HUES48 (cell line): ENCODE measurements at regions not wholly inside any gene's neighbourhood (a gene's known extent, or its start where the extent isn't known, plus 50 kb on each side); places are given as distances from the start of the nearest gene placed in this dataset.

Experiments used
- H3K27ac ChIP-seq: one replicate; pipeline ENCODE4 v1.7.0; 2013; ENCODE audit warnings: low read depth, low read length, inconsistent platforms
- H3K27me3 ChIP-seq: 2 replicates; pipeline ENCODE4 v1.6.1; 2013; ENCODE audit warnings: mild to moderate bottlenecking, low read length; ENCODE audit not compliant: control insufficient read depth, insufficient read depth
- H3K36me3 ChIP-seq: 2 replicates; pipeline ENCODE4 v1.6.1; 2013; ENCODE audit warnings: low read length; ENCODE audit not compliant: control insufficient read depth, insufficient read depth
- H3K4me1 ChIP-seq: 2 replicates; pipeline ENCODE4 v1.6.1; 2013; ENCODE audit warnings: mild to moderate bottlenecking, low read length; ENCODE audit not compliant: control insufficient read depth, insufficient read depth
- H3K4me3 ChIP-seq: 2 replicates; pipeline ENCODE4 v1.5.1; 2013; ENCODE audit warnings: mild to moderate bottlenecking, low read depth, low read length
- H3K9ac ChIP-seq: 2 replicates; pipeline ENCODE4 v1.6.1; 2013; ENCODE audit warnings: mild to moderate bottlenecking, low read depth, low read length, moderate library complexity
- H3K9me3 ChIP-seq: 2 replicates; pipeline ENCODE4 v1.6.1; 2013; ENCODE audit warnings: low read length; ENCODE audit not compliant: control insufficient read depth, insufficient read depth

- H3K4me3 ChIP-seq, result no peak overlapping the region
- no peaks in the 10 kb centered on the region for H3K27me3 ChIP-seq
- no peak overlapping the region for H3K9ac ChIP-seq
- H3K9me3 ChIP-seq, result no peaks in the 10 kb centered on the region
- H3K36me3 ChIP-seq, result no peaks in the 10 kb centered on the region
- H3K27ac ChIP-seq, result no peak overlapping the region
- no peaks in the 10 kb centered on the region for H3K4me1 ChIP-seq
Measured at GRCh38 chr15:38877471-38877870, 312.9 kb upstream of the RASGRP1 start.

- no peaks in the 10 kb centered on the region for H3K36me3 ChIP-seq
- H3K27ac ChIP-seq, result no peak overlapping the region
- H3K4me1 ChIP-seq, result no peaks in the 10 kb centered on the region
- H3K4me3 ChIP-seq, result no peak overlapping the region
- H3K27me3 ChIP-seq, result no peaks in the 10 kb centered on the region
- H3K9me3 ChIP-seq, result no peaks in the 10 kb centered on the region
- H3K9ac ChIP-seq, result no peak overlapping the region
Measured at GRCh38 chr15:38878026-38878425, 313.4 kb upstream of the RASGRP1 start.

GRCh38 chr15:38878926-38879325, 314.3 kb upstream of the RASGRP1 start:
- H3K9ac ChIP-seq, result no peak overlapping the region
- H3K9me3 ChIP-seq, result no peaks in the 10 kb centered on the region
- no peak overlapping the region for H3K27ac ChIP-seq
- no peaks in the 10 kb centered on the region for H3K27me3 ChIP-seq
- no peaks in the 10 kb centered on the region for H3K4me1 ChIP-seq
- no peak overlapping the region for H3K4me3 ChIP-seq
- no peaks in the 10 kb centered on the region for H3K36me3 ChIP-seq

GRCh38 chr15:38879909-38880471, 315.4 kb upstream of the RASGRP1 start:
- Histone ChIP-seq H3K9me3 (no peaks in the 10 kb centered on the region), H3K4me1 (no peaks in the 10 kb centered on the region), H3K9ac (no peak overlapping the region), H3K27ac (no peak overlapping the region), H3K36me3 (no peaks in the 10 kb centered on the region), H3K27me3 (no peaks in the 10 kb centered on the region), H3K4me3 (no peak overlapping the region)

- H3K9me3 ChIP-seq, result no peaks in the 10 kb centered on the region
- no peak overlapping the region for H3K4me3 ChIP-seq
- H3K27ac ChIP-seq, result no peak overlapping the region
- no peaks in the 10 kb centered on the region for H3K36me3 ChIP-seq
- H3K27me3 ChIP-seq, result no peaks in the 10 kb centered on the region
- H3K9ac ChIP-seq, result no peak overlapping the region
- H3K4me1 ChIP-seq, result no peaks in the 10 kb centered on the region
Measured at GRCh38 chr15:38882221-38882620, 317.6 kb upstream of the RASGRP1 start.

- Histone ChIP-seq H3K27me3 (no peaks in the 10 kb centered on the region), H3K9me3 (no peaks in the 10 kb centered on the region), H3K4me3 (no peak overlapping the region), H3K36me3 (no peaks in the 10 kb centered on the region), H3K9ac (no peak overlapping the region), H3K27ac (no peak overlapping the region), H3K4me1 (no peaks in the 10 kb centered on the region)
Measured at GRCh38 chr15:38883987-38884386, 319.4 kb upstream of the RASGRP1 start.

GRCh38 chr15:38885001-38885400, 320.4 kb upstream of the RASGRP1 start:
- no peaks in the 10 kb centered on the region for H3K4me1 ChIP-seq
- H3K4me3 ChIP-seq, result no peak overlapping the region
- no peaks in the 10 kb centered on the region for H3K27me3 ChIP-seq
- H3K9ac ChIP-seq, result no peak overlapping the region
- H3K36me3 ChIP-seq, result no peaks in the 10 kb centered on the region
- H3K27ac ChIP-seq, result no peak overlapping the region
- no peaks in the 10 kb centered on the region for H3K9me3 ChIP-seq

- H3K36me3 ChIP-seq, result no peaks in the 10 kb centered on the region
- no peaks in the 10 kb centered on the region for H3K27me3 ChIP-seq
- H3K9me3 ChIP-seq, result no peaks in the 10 kb centered on the region
- no peak overlapping the region for H3K9ac ChIP-seq
- no peaks in the 10 kb centered on the region for H3K4me1 ChIP-seq
- no peak overlapping the region for H3K4me3 ChIP-seq
- no peak overlapping the region for H3K27ac ChIP-seq
Measured at GRCh38 chr15:38885471-38885952, 320.9 kb upstream of the RASGRP1 start.

- H3K4me1 ChIP-seq, result no peaks in the 10 kb centered on the region
- H3K9ac ChIP-seq, result no peak overlapping the region
- H3K4me3 ChIP-seq, result no peak overlapping the region
- no peak overlapping the region for H3K27ac ChIP-seq
- H3K27me3 ChIP-seq, result no peaks in the 10 kb centered on the region
- no peaks in the 10 kb centered on the region for H3K36me3 ChIP-seq
- H3K9me3 ChIP-seq, result no peaks in the 10 kb centered on the region
Measured at GRCh38 chr15:38886315-38887163, 321.9 kb upstream of the RASGRP1 start.

GRCh38 chr15:38888701-38889221, 324.1 kb upstream of the RASGRP1 start:
- no peaks in the 10 kb centered on the region for H3K9me3 ChIP-seq
- H3K4me3 ChIP-seq, result no peak overlapping the region
- no peak overlapping the region for H3K27ac ChIP-seq
- H3K9ac ChIP-seq, result no peak overlapping the region
- no peaks in the 10 kb centered on the region for H3K36me3 ChIP-seq
- H3K4me1 ChIP-seq, result no peaks in the 10 kb centered on the region
- H3K27me3 ChIP-seq, result no peaks in the 10 kb centered on the region

GRCh38 chr15:38890194-38890593, 325.6 kb upstream of the RASGRP1 start:
- H3K4me3 ChIP-seq, result no peak overlapping the region
- no peak overlapping the region for H3K9ac ChIP-seq
- H3K9me3 ChIP-seq, result no peaks in the 10 kb centered on the region
- no peaks in the 10 kb centered on the region for H3K36me3 ChIP-seq
- no peak overlapping the region for H3K27ac ChIP-seq
- H3K27me3 ChIP-seq, result no peaks in the 10 kb centered on the region
- no peaks in the 10 kb centered on the region for H3K4me1 ChIP-seq
